ENCODE measurements at regions not wholly inside any gene's neighbourhood (a gene's known extent, or its start where the extent isn't known, plus 50 kb on each side); places are given as distances from the start of the nearest gene placed in this dataset.

- TF ChIP-seq CTCF (IDR thresholded peaks at IDR 0.05; ENCODE audit: low read depth, low read length) = no peak
- no peak for TF ChIP-seq EZH2phosphoT487 (IDR thresholded peaks at IDR 0.05; ENCODE audit: low read depth)
Measured at GRCh38 chr20:24880356-24880755, 68.7 kb upstream of the CST7 start.

Data from OCI-LY3 (cell line).